Neural cell (in vitro differentiated cells): ENCODE measurements at regions not wholly inside any gene's neighbourhood (a gene's known extent, or its start where the extent isn't known, plus 50 kb on each side); places are given as distances from the start of the nearest gene placed in this dataset.

Experiments
- CTCF ChIP-seq: fragments of 450-650 bp; IDR thresholded peaks from 2 replicates; pipeline ENCODE4 v1.5.1; 2014; ENCODE audit warnings: antibody characterized with exemption, mild to moderate bottlenecking, moderate library complexity; ENCODE audit not compliant: poor library complexity, severe bottlenecking
- EP300 ChIP-seq: fragments of 450-650 bp; conservative IDR thresholded peaks from 2 replicates; pipeline ENCODE4 v1.6.1; 2014; ENCODE audit warnings: antibody characterized with exemption, mild to moderate bottlenecking, moderate library complexity; ENCODE audit not compliant: poor library complexity, severe bottlenecking
- EZH2 ChIP-seq: fragments of 200-600, 300-800 bp; shearing (Covaris generic), sonication (generic); IDR thresholded peaks from 2 replicates; pipeline ENCODE4 v1.6.1; 2014; ENCODE audit warnings: antibody characterized with exemption, low read length, borderline replicate concordance, mild to moderate bottlenecking; ENCODE audit not compliant: insufficient read depth, poor library complexity, severe bottlenecking
- MXI1 ChIP-seq: fragments of 450-650 bp; conservative IDR thresholded peaks from 2 replicates; pipeline ENCODE4 v1.6.1; 2014; ENCODE audit warnings: antibody characterized with exemption, mild to moderate bottlenecking; ENCODE audit not compliant: poor library complexity, severe bottlenecking
- REST ChIP-seq: IDR thresholded peaks from 2 replicates; pipeline ENCODE4 v1.6.1; 2012; ENCODE audit warnings: borderline replicate concordance
- SMC3 ChIP-seq: fragments of 450-650 bp; conservative IDR thresholded peaks from 2 replicates; pipeline ENCODE4 v1.6.1; 2014; ENCODE audit warnings: antibody characterized with exemption, mild to moderate bottlenecking, moderate library complexity; ENCODE audit not compliant: poor library complexity

GRCh38 chr6:117200067-117200466, 65.3 kb upstream of the VGLL2 start:
- no peak for TF ChIP-seq CTCF
- no peak for TF ChIP-seq SMC3
- TF ChIP-seq EZH2: no peak
- no peak for TF ChIP-seq REST
- no peak for TF ChIP-seq MXI1
- TF ChIP-seq EP300: no peak
